OCI-LY7 (cell line): ENCODE measurements at regions not wholly inside any gene's neighbourhood (a gene's known extent, or its start where the extent isn't known, plus 50 kb on each side); places are given as distances from the start of the nearest gene placed in this dataset.

ENCODE experiments used
- BruUV-seq: library from RNA; stranded (reverse); fragments of 400-500 nt; replicated peaks from 2 replicates; lab custom pipeline; 2021; lab: Mats Ljungman, UMichigan
- CTCF ChIA-PET: fragments of 300-600 bp; sonication (Branson Sonifier 250); formaldehyde crosslinking; loops from one replicate; lab custom pipeline; 2022; ENCODE audit warnings: antibody characterized with exemption; ENCODE audit not compliant: unreplicated experiment; lab: Charles Lee
- POLR2A ChIA-PET: fragments of 300-600 bp; sonication (Branson Sonifier 250); formaldehyde crosslinking; loops from one replicate; lab custom pipeline; 2022; ENCODE audit warnings: antibody characterized with exemption; lab: Charles Lee
- DNase-seq: peaks from one replicate; pipeline ENCODE4 v3.0.0-alpha.2; 2015; ENCODE audit warnings: low spot score
- H2AFZ ChIP-seq: fragments of 200-600 bp; sonication (generic), shearing (Covaris generic); 2 replicates; pipeline ENCODE4 v1.6.1; 2014; ENCODE audit warnings: mild to moderate bottlenecking, antibody characterized with exemption, low read length, moderate library complexity
- H3K27ac ChIP-seq: fragments of 200-600 bp; sonication (generic); 2 replicates; pipeline ENCODE4 v1.5.1; 2014; ENCODE audit warnings: mixed run types, low read depth, mild to moderate bottlenecking, moderate library complexity, low read length, inconsistent platforms; ENCODE audit not compliant: poor library complexity, severe bottlenecking
- H3K36me3 ChIP-seq: fragments of 200-600 bp; sonication (generic); 2 replicates; pipeline ENCODE4 v1.6.1; 2014; ENCODE audit warnings: mild to moderate bottlenecking, antibody characterized with exemption, low read length, moderate library complexity, mixed read lengths; ENCODE audit not compliant: insufficient read depth
- H3K4me1 ChIP-seq: fragments of 200-600 bp; sonication (generic); 2 replicates; pipeline ENCODE4 v1.5.1; 2014; ENCODE audit warnings: mild to moderate bottlenecking, low read length; ENCODE audit not compliant: insufficient read depth, poor library complexity, severe bottlenecking
- H3K4me2 ChIP-seq: fragments of 200-600 bp; sonication (generic); 2 replicates; pipeline ENCODE4 v1.6.1; 2014; ENCODE audit warnings: mild to moderate bottlenecking, low read length
- H3K4me3 ChIP-seq: fragments of 200-600 bp; sonication (generic); 2 replicates; pipeline ENCODE4 v1.5.1; 2014; ENCODE audit warnings: mild to moderate bottlenecking, low read depth, low read length; ENCODE audit not compliant: poor library complexity, severe bottlenecking
- H3K79me2 ChIP-seq: fragments of 200-600 bp; sonication (generic); 2 replicates; pipeline ENCODE4 v1.6.1; 2016; ENCODE audit warnings: low read depth, mild to moderate bottlenecking, low read length, moderate library complexity, mixed read lengths; ENCODE audit not compliant: insufficient read depth
- H3K9me2 ChIP-seq: fragments of 200-600 bp; sonication (generic); 2 replicates; pipeline ENCODE4 v1.6.1; 2016; ENCODE audit warnings: mild to moderate bottlenecking, low read length, mixed read lengths; ENCODE audit not compliant: insufficient read depth
- H3K9me3 ChIP-seq: fragments of 200-600 bp; sonication (generic); 2 replicates; pipeline ENCODE4 v1.6.1; 2014; ENCODE audit warnings: mild to moderate bottlenecking, mixed run types, low read length, mixed read lengths
- H4K20me1 ChIP-seq: fragments of 200-600 bp; sonication (generic); 2 replicates; pipeline ENCODE4 v1.6.1; 2014; ENCODE audit warnings: mild to moderate bottlenecking, antibody characterized with exemption, low read length, moderate library complexity, mixed read lengths; ENCODE audit not compliant: insufficient read depth
- EZH2phosphoT487 ChIP-seq: fragments of 200-600 bp; sonication (generic); IDR thresholded peaks from 2 replicates; pipeline ENCODE4 v1.6.1; 2018; ENCODE audit warnings: low read depth, borderline replicate concordance, mild to moderate bottlenecking, mixed run types, antibody characterized with exemption, low read length, moderate library complexity, mixed read lengths
- intact Hi-C: fragments of 100-400 bp; cut with micrococcal nuclease; formaldehyde crosslinking; loops from one replicate; pipeline ENCODE4 v1.10.0; 2022; ENCODE audit not compliant: unreplicated experiment
- TF ChIP-seq, protein P1 (sequence below): fragments of 200-600 bp; sonication (generic); conservative IDR thresholded peaks from 2 replicates; pipeline ENCODE4 v1.5.1; 2014; ENCODE audit warnings: mild to moderate bottlenecking, antibody characterized with exemption, low read length, moderate library complexity, mixed read lengths

GRCh38 chr3:107085261-107085660 lies 292.0 kb upstream of the CCDC54 start:
- CTCF ChIA-PET = no interaction called here
- no peaks in the 10 kb centered on the region for H3K9me2 ChIP-seq

GRCh38 chr3:107092121-107092520 lies 285.1 kb upstream of the CCDC54 start:
- Histone ChIP-seq H3K79me2 (no peaks in the 10 kb centered on the region), H3K4me3 (no peak overlapping the region), H2AFZ (no peak overlapping the region), H3K4me2 (no peak overlapping the region), H4K20me1 (no peaks in the 10 kb centered on the region), H3K4me1 (no peaks in the 10 kb centered on the region), H3K27ac (no peak overlapping the region), H3K9me2 (no peaks in the 10 kb centered on the region), H3K9me3 (no peaks in the 10 kb centered on the region), H3K36me3 (no peaks in the 10 kb centered on the region)
- intact Hi-C loops = no loop called here
- TF ChIP-seq, protein P1, sequence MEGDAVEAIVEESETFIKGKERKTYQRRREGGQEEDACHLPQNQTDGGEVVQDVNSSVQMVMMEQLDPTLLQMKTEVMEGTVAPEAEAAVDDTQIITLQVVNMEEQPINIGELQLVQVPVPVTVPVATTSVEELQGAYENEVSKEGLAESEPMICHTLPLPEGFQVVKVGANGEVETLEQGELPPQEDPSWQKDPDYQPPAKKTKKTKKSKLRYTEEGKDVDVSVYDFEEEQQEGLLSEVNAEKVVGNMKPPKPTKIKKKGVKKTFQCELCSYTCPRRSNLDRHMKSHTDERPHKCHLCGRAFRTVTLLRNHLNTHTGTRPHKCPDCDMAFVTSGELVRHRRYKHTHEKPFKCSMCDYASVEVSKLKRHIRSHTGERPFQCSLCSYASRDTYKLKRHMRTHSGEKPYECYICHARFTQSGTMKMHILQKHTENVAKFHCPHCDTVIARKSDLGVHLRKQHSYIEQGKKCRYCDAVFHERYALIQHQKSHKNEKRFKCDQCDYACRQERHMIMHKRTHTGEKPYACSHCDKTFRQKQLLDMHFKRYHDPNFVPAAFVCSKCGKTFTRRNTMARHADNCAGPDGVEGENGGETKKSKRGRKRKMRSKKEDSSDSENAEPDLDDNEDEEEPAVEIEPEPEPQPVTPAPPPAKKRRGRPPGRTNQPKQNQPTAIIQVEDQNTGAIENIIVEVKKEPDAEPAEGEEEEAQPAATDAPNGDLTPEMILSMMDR = no peak
- no peak for TF ChIP-seq EZH2phosphoT487
- DNase-seq = no peak
- no TSS peak for BruUV-seq
- CTCF ChIA-PET = no interaction called here
- POLR2A ChIA-PET = interaction anchor here (0.6 kb wide), 1 partner anchor 501 kb away, joined by 3 read pairs; no protein-coding TSS in a partner anchor

More at GRCh38 chr3:107085261-107085660, 292.0 kb upstream of the CCDC54 start:
- no peak for DNase-seq
- Histone ChIP-seq H3K79me2 (no peaks in the 10 kb centered on the region), H3K4me1 (no peaks in the 10 kb centered on the region), H3K36me3 (no peaks in the 10 kb centered on the region), H4K20me1 (no peaks in the 10 kb centered on the region), H2AFZ (no peak overlapping the region), H3K4me2 (no peak overlapping the region), H3K27ac (no peak overlapping the region), H3K9me3 (no peaks in the 10 kb centered on the region), H3K4me3 (no peak overlapping the region)
- no peak for TF ChIP-seq EZH2phosphoT487
- TF ChIP-seq, protein P1 = no peak
- POLR2A ChIA-PET = no interaction called here
- no TSS peak for BruUV-seq
- intact Hi-C loops = no loop called here

DNA sequence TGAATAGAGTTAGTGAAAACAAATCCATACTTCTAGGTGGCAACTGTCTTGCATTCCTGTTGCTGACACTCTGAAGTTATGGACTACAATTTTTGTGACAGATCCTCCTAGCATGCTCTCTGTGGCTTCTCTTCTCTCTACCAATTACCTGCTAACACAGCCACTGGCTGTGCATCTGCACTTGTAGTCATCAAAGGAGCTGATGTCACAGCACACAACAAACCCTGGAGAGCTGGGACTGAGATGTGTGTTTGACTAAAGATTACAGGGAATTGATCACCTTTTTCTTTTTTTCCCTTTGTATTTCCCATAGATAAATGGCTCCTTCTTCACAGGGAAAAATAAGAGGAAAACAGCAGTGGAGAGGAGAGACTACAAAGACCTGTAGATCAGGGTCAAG lies 278.4 kb upstream of the CCDC54 start:
- Histone ChIP-seq H3K36me3 (no peaks in the 10 kb centered on the region), H3K4me1 (no peaks in the 10 kb centered on the region), H3K4me2 (no peak overlapping the region), H3K9me2 (no peaks in the 10 kb centered on the region), H2AFZ (no peak overlapping the region), H3K27ac (no peak overlapping the region), H3K4me3 (no peak overlapping the region), H3K79me2 (no peaks in the 10 kb centered on the region), H3K9me3 (no peaks in the 10 kb centered on the region), H4K20me1 (no peaks in the 10 kb centered on the region)
- POLR2A ChIA-PET = no interaction called here
- TF ChIP-seq, protein P1 = no peak
- TF ChIP-seq EZH2phosphoT487 = no peak
- CTCF ChIA-PET = no interaction called here
- no TSS peak for BruUV-seq
- no peak for DNase-seq
- intact Hi-C loops = no loop called here
